ENCODE measurements at regions not wholly inside any gene's neighbourhood (a gene's known extent, or its start where the extent isn't known, plus 50 kb on each side); places are given as distances from the start of the nearest gene placed in this dataset.

DNA sequence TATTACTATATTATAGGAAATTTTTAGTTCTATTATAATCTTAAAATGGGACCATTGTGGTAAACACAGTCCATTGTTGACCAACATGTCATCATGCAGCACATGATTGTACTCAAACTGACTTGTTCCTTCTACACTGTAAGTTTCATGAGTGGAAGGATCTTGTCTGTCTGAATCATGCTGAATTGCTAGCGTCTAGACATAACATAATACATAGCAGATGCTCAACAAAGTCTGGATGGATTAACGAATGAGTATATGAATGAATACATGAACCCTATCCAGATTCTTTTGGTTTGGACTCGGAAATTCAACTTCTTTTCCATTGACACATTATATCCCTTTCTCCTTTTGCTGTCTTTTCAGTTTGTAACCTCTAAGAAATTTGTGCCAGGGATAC lies 429.2 kb upstream of the SGCD start:
- dilution Hi-C loops (cut with MboI; ENCODE audit: extremely low pct_ligation_motif_present, low sequenced_read_pairs) = no loop called here
- H3K27me3 ChIP-seq (ENCODE audit: control insufficient read depth in 2 of 2, insufficient read depth in 2 of 2, low read length in 2 of 2) = no peaks in the 10 kb centered on the region
- no peaks in the 10 kb centered on the region for H3K4me1 ChIP-seq (ENCODE audit: control insufficient read depth, extremely low read depth, insufficient read depth, low read length)
- no peak overlapping the region for H3K27ac ChIP-seq (ENCODE audit: insufficient read depth, low read depth, low read length)
- DNase-seq (ENCODE audit: low read depth, low spot score) (no peak), FAIRE-seq (no peak)
- TF ChIP-seq, protein P1, sequence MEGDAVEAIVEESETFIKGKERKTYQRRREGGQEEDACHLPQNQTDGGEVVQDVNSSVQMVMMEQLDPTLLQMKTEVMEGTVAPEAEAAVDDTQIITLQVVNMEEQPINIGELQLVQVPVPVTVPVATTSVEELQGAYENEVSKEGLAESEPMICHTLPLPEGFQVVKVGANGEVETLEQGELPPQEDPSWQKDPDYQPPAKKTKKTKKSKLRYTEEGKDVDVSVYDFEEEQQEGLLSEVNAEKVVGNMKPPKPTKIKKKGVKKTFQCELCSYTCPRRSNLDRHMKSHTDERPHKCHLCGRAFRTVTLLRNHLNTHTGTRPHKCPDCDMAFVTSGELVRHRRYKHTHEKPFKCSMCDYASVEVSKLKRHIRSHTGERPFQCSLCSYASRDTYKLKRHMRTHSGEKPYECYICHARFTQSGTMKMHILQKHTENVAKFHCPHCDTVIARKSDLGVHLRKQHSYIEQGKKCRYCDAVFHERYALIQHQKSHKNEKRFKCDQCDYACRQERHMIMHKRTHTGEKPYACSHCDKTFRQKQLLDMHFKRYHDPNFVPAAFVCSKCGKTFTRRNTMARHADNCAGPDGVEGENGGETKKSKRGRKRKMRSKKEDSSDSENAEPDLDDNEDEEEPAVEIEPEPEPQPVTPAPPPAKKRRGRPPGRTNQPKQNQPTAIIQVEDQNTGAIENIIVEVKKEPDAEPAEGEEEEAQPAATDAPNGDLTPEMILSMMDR (IDR thresholded peaks at IDR 0.05; ENCODE audit: extremely low read depth in 1 of 2, insufficient read depth in 1 of 2, low read depth in 1 of 2, low read length in 2 of 2) = no peak
- TF ChIP-seq POLR2A (IDR thresholded peaks at IDR 0.05; ENCODE audit: low read depth, low read length) (no peak), JUN (IDR thresholded peaks at IDR 0.05; ENCODE audit: borderline replicate concordance, insufficient read depth, insufficient read length, low read depth) (no peak), MYC (IDR thresholded peaks at IDR 0.05; ENCODE audit: low read depth, low read length) (no peak), POLR2AphosphoS5 (IDR thresholded peaks at IDR 0.05; ENCODE audit: insufficient read depth, low read depth, low read length) (no peak), GATA2 (IDR thresholded peaks at IDR 0.05; ENCODE audit: insufficient read depth, insufficient read length, low read depth, low read length) (no peak), EZH2 (IDR thresholded peaks at IDR 0.05; ENCODE audit: borderline replicate concordance, low read depth, low read length, severe bottlenecking) (no peak), FOS (IDR thresholded peaks at IDR 0.05; ENCODE audit: borderline replicate concordance, insufficient read depth, low read length) (no peak)
- TF ChIP-seq, protein P2, sequence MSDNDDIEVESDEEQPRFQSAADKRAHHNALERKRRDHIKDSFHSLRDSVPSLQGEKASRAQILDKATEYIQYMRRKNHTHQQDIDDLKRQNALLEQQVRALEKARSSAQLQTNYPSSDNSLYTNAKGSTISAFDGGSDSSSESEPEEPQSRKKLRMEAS (IDR thresholded peaks at IDR 0.05; ENCODE audit: insufficient read depth, insufficient read length) = no peak
- H3K4me2 ChIP-seq (ENCODE audit: insufficient read depth, low read length) = no peak overlapping the region
- no peak overlapping the region for H2AFZ ChIP-seq (ENCODE audit: low read depth, low read length)
- H4K20me1 ChIP-seq (replicated peaks; ENCODE audit: control insufficient read depth, extremely low read depth, insufficient read depth, low read length) = no peaks in the 10 kb centered on the region
- no TSS peak for BruUV-seq (replicated peaks)
- H3K79me2 ChIP-seq (ENCODE audit: control insufficient read depth, insufficient read depth, low read length) = no peaks in the 10 kb centered on the region
- H3K36me3 ChIP-seq (ENCODE audit: control insufficient read depth in 2 of 2, extremely low read depth in 1 of 2, insufficient read depth in 2 of 2, low read length in 2 of 2) = no peaks in the 10 kb centered on the region
- H3K9ac ChIP-seq (replicated peaks; ENCODE audit: extremely low read depth, insufficient read depth, low read length) = no peak overlapping the region
- H3K4me3 ChIP-seq (replicated peaks in 1 of 3; ENCODE audit: insufficient read depth in 1 of 3, low read depth in 1 of 3, low read length in 3 of 3) = no peak overlapping the region
- H3K9me3 ChIP-seq (replicated peaks; ENCODE audit: control insufficient read depth, insufficient read depth, low read length) = no peaks in the 10 kb centered on the region
- CTCF ChIA-PET = no interaction called here
- intact Hi-C loops (cut with micrococcal nuclease) = no loop called here
- POLR2A ChIA-PET = no interaction called here
- H3K9me1 ChIP-seq (replicated peaks; ENCODE audit: control insufficient read depth, extremely low read depth, insufficient read depth, low read length) = no peaks in the 10 kb centered on the region

Data from endothelial cell of umbilical vein (primary cell).